ENCODE measurements at regions not wholly inside any gene's neighbourhood (a gene's known extent, or its start where the extent isn't known, plus 50 kb on each side); places are given as distances from the start of the nearest gene placed in this dataset.

GRCh38 chr4:174080361-174080760 lies 203.1 kb downstream of the FBXO8 start:
- TF ChIP-seq EP300 (IDR thresholded peaks at IDR 0.05) (no peak), POLR2A (IDR thresholded peaks at IDR 0.05) (no peak)
